Cardiac muscle cell (in vitro differentiated cells and primary cell): ENCODE measurements at regions not wholly inside any gene's neighbourhood (a gene's known extent, or its start where the extent isn't known, plus 50 kb on each side); places are given as distances from the start of the nearest gene placed in this dataset.

ENCODE experiments used
- DNase-seq, 2 donors: peaks; one replicate each; pipeline versions ENCODE4 v3.0.0 to v3.0.0-alpha.2; 2010 to 2017; ENCODE audit warnings: low read depth in 1 of 2, low spot score in 1 of 2
- H3K27ac ChIP-seq: fragments of 200-600 bp; sonication (generic); 2 replicates; pipeline ENCODE4 v1.5.1; 2016
- H3K27me3 ChIP-seq: fragments of 200-600 bp; sonication (generic); 2 replicates; pipeline ENCODE4 v1.6.0; 2016; ENCODE audit warnings: control low read depth
- H3K36me3 ChIP-seq: fragments of 200-600 bp; sonication (generic); 2 replicates; pipeline ENCODE4 v1.5.1; 2016; ENCODE audit warnings: control low read depth
- H3K4me1 ChIP-seq: fragments of 200-600 bp; sonication (generic); 2 replicates; pipeline ENCODE4 v1.8.1; 2017; ENCODE audit warnings: low read depth, mild to moderate bottlenecking, mixed run types
- H3K4me3 ChIP-seq: fragments of 200-600 bp; sonication (generic); 2 replicates; pipeline ENCODE4 v1.5.1; 2016; ENCODE audit warnings: mild to moderate bottlenecking
- H3K9me3 ChIP-seq: fragments of 200-600 bp; sonication (generic); 2 replicates; pipeline ENCODE4 v1.5.1; 2017; ENCODE audit warnings: low read depth, mild to moderate bottlenecking, control low read depth
- TF ChIP-seq, protein P1 (sequence below): IDR thresholded peaks from 2 replicates; pipeline ENCODE4 v1.5.1; 2012; ENCODE audit warnings: low read depth, mild to moderate bottlenecking, low read length

DNA sequence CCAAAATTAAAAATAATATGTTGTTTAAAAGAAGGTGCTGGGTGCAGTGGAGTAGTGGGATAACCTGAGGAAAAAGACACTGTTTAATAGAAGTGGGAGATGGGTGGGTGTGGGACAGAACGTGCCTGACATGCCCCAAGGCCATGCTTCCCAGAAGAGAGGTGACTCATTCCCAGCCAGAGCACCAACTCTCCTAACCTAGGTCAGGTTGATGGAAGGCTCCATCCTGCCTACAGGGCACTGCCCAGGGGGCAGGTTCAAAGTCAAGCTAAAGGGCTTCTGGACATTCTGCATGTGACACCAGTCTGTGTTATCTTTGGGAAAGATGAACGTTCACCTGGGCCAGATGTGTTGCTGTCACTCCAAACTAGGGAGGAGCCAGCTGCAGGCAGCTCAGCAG is 453.1 kb downstream of the SOX6 start:
- TF ChIP-seq, protein P1, sequence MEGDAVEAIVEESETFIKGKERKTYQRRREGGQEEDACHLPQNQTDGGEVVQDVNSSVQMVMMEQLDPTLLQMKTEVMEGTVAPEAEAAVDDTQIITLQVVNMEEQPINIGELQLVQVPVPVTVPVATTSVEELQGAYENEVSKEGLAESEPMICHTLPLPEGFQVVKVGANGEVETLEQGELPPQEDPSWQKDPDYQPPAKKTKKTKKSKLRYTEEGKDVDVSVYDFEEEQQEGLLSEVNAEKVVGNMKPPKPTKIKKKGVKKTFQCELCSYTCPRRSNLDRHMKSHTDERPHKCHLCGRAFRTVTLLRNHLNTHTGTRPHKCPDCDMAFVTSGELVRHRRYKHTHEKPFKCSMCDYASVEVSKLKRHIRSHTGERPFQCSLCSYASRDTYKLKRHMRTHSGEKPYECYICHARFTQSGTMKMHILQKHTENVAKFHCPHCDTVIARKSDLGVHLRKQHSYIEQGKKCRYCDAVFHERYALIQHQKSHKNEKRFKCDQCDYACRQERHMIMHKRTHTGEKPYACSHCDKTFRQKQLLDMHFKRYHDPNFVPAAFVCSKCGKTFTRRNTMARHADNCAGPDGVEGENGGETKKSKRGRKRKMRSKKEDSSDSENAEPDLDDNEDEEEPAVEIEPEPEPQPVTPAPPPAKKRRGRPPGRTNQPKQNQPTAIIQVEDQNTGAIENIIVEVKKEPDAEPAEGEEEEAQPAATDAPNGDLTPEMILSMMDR, result no peak

DNA sequence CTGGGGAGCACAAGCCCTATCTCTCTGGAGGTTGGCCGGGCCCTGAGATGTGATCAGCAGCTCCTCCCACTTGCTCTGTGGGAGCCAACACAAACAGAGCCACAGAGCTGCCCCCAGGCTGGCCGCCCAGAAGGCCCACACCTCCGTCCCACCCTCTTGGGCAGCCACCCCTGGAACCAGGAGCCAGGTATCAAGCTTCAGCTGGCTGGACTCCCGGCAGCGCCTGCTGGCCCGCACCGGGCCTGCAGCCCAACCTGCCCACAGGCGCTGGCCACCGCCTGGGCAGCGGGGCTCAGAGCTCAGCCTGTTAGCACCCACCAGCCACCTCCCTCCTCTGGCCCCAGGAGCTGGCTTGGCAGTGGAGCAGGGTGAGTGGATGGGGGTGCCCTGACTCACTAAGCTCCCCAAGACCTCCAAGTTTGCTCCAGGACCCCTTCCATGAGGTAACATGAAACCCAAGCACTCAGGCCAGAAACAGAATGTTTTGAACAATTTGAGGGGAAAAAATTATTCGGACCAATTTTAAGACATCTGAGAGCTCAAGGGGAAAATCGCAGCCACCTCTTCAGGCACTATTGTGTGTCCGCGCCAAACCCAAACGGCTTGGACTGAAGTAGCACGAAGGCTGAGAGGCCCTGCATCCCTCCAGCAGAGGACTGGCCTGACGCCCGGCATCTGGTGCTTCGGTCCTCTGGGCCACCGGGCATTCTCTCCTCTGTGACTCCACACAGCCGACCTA is 450.8 kb downstream of the SOX6 start:
- H3K4me1 ChIP-seq, result peaks cover 18% of the 10 kb centered on the region
- no peak overlapping the region for H3K4me3 ChIP-seq
- no peaks in the 10 kb centered on the region for H3K36me3 ChIP-seq
- no peaks in the 10 kb centered on the region for H3K9me3 ChIP-seq
- H3K27ac ChIP-seq, result no peak overlapping the region
- TF ChIP-seq, protein P1, result no peak
- DNase-seq, result no peak
- no peaks in the 10 kb centered on the region for H3K27me3 ChIP-seq

More for the DNA sequence above, 453.1 kb downstream of the SOX6 start:
- no peak for DNase-seq
- Histone ChIP-seq H3K27ac (no peak overlapping the region), H3K27me3 (no peaks in the 10 kb centered on the region), H3K4me1 (peaks cover 12% of the 10 kb centered on the region), H3K36me3 (no peaks in the 10 kb centered on the region), H3K9me3 (no peaks in the 10 kb centered on the region), H3K4me3 (no peak overlapping the region)

DNA sequence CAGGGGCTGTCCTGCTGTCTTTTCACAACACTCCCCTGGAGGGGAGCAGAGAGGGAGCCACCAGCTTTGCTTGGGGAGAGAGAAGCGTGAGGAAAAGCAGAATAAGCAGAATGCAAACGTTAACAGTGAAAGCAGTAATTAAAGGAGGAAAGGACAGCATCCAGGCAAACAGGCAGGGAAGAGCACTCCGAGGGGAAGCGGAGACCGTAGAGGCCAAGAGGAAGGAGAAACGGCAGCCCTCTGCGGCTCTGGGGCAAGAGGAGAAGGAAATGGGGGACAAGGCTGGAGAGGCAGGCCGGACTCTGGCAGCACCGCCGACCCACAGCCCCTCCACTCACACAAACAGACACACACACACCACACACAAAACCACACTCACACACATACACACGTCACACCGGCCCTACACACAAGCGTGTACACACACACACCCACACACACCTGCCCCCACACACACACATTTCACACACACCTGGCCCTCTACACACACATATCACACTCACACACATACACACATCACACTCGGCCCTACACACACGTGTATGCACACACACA is 449.8 kb downstream of the SOX6 start:
- H3K27ac ChIP-seq, result no peak overlapping the region
- H3K27me3 ChIP-seq, result no peaks in the 10 kb centered on the region
- no peaks in the 10 kb centered on the region for H3K36me3 ChIP-seq
- peaks cover 24% of the 10 kb centered on the region for H3K4me1 ChIP-seq
- no peak overlapping the region for H3K4me3 ChIP-seq
- no peaks in the 10 kb centered on the region for H3K9me3 ChIP-seq
- TF ChIP-seq, protein P1, result no peak
- DNase-seq, result no peak

DNA sequence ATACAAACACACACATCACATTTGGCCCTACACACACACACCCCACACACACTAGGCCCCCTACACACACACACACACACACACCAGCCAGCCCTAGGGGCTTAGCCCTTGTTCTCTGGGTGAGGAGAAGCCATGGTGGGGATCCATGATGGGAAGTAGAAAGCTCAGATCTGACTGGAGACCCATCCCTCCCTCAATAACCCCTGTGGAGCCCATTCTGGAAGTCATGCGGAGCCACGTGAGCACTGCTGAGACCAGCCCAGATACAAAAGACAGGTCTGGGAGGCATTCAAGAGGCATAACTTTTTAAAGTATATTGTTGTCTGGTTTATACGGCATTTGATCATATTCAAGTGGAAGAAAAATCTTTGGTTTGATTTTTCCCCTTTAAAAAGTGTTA is 448.5 kb downstream of the SOX6 start:
- no peak for DNase-seq
- TF ChIP-seq, protein P1, result no peak
- peaks cover 25% of the 10 kb centered on the region for H3K4me1 ChIP-seq
- no peak overlapping the region for H3K4me3 ChIP-seq
- H3K27ac ChIP-seq, result no peak overlapping the region
- no peaks in the 10 kb centered on the region for H3K9me3 ChIP-seq
- no peaks in the 10 kb centered on the region for H3K27me3 ChIP-seq
- no peaks in the 10 kb centered on the region for H3K36me3 ChIP-seq

DNA sequence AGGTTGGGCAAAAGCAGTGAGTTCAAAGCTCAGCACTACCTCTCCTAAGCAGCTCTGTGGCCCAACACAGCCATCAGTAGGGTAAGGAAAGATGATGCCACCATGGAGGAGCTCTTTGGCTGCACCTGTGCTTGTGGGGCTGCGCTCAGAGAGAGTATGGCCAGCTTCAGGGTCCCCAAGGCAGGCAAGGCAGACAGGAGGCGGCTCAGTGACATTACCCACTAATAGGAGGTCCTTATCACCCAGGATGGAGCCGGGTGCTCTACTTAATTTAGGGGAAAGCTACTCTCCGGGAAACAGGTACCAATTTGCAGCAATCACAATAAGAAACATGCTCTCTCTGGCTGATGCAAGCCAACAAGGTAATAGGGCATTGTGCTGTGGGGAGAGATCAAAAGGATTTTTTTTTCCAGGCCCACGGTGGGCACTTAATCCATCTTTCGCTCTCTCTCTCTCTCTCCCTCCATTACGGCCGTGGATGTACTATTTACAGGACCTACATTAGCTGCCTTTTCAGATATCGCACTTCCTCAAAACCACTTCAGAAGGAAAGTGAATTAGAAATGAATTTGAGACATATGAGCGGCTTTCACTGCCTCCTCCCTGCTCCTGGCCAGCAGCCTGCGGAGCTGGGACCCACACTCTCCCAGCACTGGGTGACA is 446.3 kb downstream of the SOX6 start:
- Histone ChIP-seq H3K4me1 (peaks cover 19% of the 10 kb centered on the region), H3K27me3 (no peaks in the 10 kb centered on the region), H3K9me3 (no peaks in the 10 kb centered on the region), H3K36me3 (no peaks in the 10 kb centered on the region), H3K4me3 (no peak overlapping the region), H3K27ac (peak overlapping the region; percentile 79)
- TF ChIP-seq, protein P1, result no peak
- no peak for DNase-seq
